Jurkat, Clone E6-1 (cell line): ENCODE measurements at regions not wholly inside any gene's neighbourhood (a gene's known extent, or its start where the extent isn't known, plus 50 kb on each side); places are given as distances from the start of the nearest gene placed in this dataset.

Experiments
- DNase-seq: peaks from one replicate; pipeline ENCODE4 v3.0.0-alpha.2; 2011; ENCODE audit warnings: low read depth, low spot score
- H3K4me3 ChIP-seq: 2 replicates; pipeline ENCODE4 v1.5.1; 2011; ENCODE audit warnings: mild to moderate bottlenecking, low read length, control low read depth, moderate library complexity

DNA sequence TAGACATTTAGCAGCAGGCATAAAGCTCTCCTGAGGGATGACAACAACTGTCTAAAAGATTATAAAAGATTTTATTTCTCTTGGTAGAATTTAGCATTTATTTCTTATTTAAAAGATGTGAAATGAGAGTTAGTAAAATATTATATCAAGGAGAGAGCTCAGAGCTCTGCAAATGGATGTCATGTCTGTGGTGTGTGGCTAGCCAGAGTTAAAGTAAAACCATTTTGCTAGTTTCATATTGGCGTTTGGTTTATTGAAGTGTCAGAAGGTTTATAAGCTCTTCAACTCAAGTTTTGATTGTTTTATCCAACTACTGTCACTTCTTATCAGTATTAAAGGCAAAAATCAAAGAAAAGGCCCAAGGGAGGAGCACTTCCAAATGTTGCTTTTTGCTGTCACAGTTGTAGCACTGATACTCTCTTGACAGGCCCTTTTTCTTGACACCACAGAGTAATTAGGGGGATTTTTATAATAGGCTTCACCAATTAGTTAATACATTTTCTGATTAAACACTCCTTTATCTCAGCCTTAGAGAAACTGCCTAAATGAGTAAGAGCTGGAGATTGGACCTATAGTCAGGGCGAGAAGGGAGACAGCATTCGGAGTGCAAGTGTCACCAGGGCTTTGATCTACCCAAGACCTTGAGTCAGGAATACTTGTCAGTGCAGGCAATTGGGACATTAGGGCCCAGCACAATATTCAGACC lies 233.9 kb downstream of the PTBP2 start:
- DNase-seq = no peak
- no peak overlapping the region for H3K4me3 ChIP-seq

- H3K4me3 ChIP-seq = no peak overlapping the region
- no peak for DNase-seq
Measured at GRCh38 chr1:96962216-96962615, 240.6 kb downstream of the PTBP2 start.

- DNase-seq = no peak
- no peak overlapping the region for H3K4me3 ChIP-seq
Measured at GRCh38 chr1:96962751-96963211, 241.2 kb downstream of the PTBP2 start.

- DNase-seq = no peak
- H3K4me3 ChIP-seq = no peak overlapping the region
Measured at GRCh38 chr1:96964761-96965160, 243.2 kb downstream of the PTBP2 start.

DNA sequence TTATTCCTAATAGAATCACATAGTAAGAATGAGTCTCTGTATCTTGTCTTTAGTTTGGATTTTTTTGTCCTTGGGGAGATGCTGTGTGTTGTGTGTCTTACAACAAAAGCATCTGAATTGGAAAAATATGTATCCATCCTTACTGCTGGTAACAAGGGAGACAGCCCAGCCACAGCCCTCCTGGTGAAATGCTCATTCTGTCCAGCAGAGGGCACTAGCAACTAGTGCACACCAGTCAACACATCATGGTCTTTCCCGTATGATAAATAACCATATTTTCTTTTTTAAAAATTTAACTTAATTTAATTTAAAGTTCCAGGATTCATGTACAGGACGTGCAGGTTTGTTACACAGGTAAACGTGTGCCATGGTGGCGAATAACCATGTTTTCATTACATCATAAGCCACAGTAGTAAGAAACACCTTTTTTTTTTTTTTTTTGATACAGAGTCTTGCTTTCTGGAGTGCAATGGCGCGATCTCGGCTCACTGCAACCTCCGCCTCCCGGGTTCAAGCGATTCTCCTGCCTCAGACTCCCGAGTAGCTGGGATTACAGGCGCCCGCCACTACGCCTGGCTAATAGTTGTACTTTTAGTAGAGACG lies 245.1 kb downstream of the PTBP2 start:
- H3K4me3 ChIP-seq = peak overlapping the region; percentile 26
- DNase-seq = peak; percentile 68

DNA sequence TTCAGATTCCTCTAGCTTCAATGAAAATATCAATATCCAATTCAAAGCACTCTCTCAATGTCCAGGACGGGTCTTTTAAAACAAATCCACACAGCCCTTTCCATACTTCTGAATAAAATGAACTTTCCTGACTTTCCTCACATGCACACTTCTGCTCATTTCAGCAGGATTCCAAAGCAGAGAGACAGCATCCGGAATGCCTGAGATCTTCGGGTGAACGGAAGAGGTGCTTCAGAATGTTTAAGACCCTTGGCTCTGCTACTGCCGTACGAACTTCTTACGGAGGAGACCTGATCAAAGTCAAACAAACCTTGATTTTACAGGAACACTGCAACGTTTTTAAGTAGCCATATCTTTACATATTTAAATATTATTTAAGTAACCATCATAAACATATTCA lies 245.7 kb downstream of the PTBP2 start:
- DNase-seq = no peak
- no peak overlapping the region for H3K4me3 ChIP-seq

GRCh38 chr1:96968541-96968940 lies 247.0 kb downstream of the PTBP2 start:
- DNase-seq = no peak
- no peak overlapping the region for H3K4me3 ChIP-seq

- H3K4me3 ChIP-seq = no peak overlapping the region
Measured at GRCh38 chr1:96968983-96969382, 247.4 kb downstream of the PTBP2 start.

GRCh38 chr1:96969656-96970163 lies 248.1 kb downstream of the PTBP2 start:
- DNase-seq = no peak
- no peak overlapping the region for H3K4me3 ChIP-seq

More at GRCh38 chr1:96968983-96969382, 247.4 kb downstream of the PTBP2 start:
- DNase-seq = no peak

DNA sequence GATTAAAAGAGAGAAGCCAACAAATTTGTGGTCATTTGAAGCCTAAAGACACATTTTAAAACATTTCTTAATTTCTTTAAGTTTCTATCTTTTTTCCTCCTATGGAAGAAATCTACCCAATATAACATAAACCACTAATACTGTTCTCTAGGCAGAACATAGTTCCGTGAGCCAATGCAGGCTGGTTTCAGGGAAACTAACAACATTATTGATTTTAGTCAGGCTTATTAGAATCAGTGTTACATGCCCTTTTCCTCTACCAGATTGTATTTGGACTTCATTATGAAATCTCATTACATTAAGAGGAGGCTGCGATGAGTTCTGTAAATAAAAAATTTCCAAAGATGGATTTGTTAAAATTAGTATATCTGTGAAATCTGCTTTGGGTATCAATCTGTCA lies 249.9 kb downstream of the PTBP2 start:
- no peak for DNase-seq
- H3K4me3 ChIP-seq = no peak overlapping the region

DNA sequence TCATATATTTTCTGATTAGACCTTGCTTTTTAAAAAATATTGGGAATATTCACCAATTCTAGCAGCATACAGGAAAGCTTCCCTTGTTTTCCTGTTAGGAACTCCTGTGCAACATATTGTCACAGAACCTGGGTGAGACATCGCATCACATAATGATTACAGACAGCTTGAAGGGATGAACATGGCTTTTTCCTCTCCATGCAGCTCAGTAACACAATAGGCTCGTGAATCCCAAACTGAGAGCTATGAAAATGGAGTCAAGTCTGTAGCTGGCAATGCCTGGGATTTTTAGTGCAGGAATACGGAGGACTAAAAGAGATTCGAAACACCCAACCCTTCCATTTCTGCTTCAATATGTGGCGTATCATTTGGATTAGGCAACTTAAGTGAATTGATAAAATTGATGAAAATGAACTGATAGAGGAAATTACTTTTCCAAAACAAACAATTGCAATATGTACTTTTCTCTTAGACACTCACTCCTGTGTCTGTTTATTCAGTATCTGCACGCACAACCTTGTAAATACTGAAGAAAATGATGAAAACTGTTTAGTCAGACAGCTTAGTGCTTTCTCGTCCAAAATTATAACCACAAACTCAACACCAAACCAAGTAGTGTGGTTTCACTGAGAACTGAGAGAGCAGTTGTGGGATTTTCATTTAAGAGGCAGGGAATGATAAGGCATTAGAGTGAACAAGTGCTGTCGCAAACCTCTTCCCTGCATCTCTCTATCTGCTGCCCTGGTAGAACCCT lies 250.4 kb downstream of the PTBP2 start:
- no peak for DNase-seq
- H3K4me3 ChIP-seq = no peak overlapping the region

DNA sequence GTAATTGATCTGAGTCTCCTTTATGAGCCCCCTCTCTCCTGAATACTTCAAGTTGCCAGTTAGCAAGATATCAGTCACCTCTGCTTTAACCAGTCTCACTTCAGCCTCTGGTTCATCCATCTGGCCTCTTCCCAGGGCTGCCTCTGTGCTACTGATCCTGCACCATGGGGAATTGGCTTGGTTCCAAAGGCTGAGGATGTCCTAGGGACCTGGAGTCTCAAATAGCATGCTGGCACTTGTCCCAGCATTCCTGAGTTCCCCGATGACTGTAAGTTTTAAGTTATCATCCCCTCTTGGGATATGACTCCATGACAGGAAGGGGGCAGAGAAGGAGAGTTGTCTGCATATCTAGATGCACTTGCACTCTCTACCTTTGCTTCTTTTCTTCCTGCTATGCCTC lies 252.0 kb downstream of the PTBP2 start:
- no peak overlapping the region for H3K4me3 ChIP-seq
- no peak for DNase-seq

GRCh38 chr1:96978444-96978843 lies 256.9 kb downstream of the PTBP2 start:
- no peak overlapping the region for H3K4me3 ChIP-seq
- no peak for DNase-seq

GRCh38 chr1:96978901-96979300 lies 257.3 kb downstream of the PTBP2 start:
- no peak for DNase-seq
- H3K4me3 ChIP-seq = no peak overlapping the region

DNA sequence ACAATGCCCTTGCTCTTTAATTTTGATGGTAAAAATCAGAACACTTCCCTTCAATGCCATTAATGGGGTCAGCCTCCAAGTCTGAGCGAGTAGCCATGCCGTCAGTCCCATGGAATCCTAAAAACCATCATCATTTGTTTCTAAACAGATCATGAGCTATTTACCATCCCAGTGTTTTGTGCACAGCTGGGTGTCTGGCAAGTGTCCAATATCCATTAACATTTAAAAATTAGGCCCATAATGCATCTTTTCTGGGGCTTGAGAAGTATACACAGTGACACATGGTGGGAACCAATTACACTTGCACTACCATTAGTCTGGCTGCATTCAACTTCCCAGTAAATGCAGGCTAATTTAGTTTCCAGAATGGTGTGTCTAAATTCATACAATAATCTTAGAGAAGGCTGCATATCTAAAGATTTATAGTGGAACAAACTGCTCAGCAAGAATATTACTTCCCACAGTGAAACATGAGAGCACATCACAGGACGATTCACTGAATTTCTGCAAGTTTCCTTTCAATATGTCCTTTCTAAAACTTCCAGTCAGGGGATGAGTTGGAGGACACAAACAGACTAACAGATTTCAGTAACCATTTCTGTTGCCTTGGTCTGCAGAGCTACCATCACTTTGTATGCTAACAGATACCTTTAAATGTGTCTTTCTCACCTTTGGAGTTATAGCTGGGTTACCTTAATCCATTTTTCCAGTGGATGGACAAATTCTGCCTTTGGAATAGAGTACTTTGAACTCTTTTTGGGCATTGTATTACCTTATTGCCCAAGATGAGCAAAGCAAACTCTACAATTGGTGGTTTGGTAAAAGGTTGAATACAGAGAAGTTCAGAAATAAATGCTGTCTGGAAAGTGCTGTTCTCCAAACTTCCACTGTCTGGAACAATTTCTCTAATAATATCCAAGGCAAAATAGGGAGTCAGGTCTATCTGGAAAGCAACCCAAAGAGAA lies 258.0 kb downstream of the PTBP2 start:
- no peak for DNase-seq
- no peak overlapping the region for H3K4me3 ChIP-seq

DNA sequence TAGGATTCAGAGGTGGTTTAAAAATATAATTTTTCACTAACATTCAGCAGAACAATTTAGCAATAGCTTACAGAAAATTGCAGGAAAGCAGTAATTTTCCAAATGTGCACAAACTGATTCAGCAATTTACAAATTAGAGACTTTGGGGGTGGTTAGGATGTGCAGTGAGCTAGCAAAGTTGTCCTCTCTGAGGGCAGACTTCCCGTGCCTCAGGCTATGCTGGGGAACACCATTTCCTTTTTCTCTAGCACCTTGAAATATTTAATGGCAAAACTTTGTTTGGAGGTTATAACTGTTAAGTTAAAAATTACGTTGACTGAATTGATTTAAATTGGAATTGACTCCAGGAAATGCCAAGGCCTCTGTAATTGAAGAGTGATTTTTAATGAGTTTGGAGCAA lies 258.9 kb downstream of the PTBP2 start:
- no peak for DNase-seq
- no peak overlapping the region for H3K4me3 ChIP-seq

GRCh38 chr1:96981181-96981580 lies 259.6 kb downstream of the PTBP2 start:
- H3K4me3 ChIP-seq = no peak overlapping the region
- DNase-seq = no peak

- no peak overlapping the region for H3K4me3 ChIP-seq
- DNase-seq = no peak
Measured at GRCh38 chr1:96982118-96982517, 260.5 kb downstream of the PTBP2 start.

GRCh38 chr1:96983866-96984265 lies 262.3 kb downstream of the PTBP2 start:
- no peak overlapping the region for H3K4me3 ChIP-seq
- no peak for DNase-seq
